ENCODE measurements at regions not wholly inside any gene's neighbourhood (a gene's known extent, or its start where the extent isn't known, plus 50 kb on each side); places are given as distances from the start of the nearest gene placed in this dataset.

GRCh38 chr19:14325134-14325533 lies 56.1 kb upstream of the ADGRE5 start (continued):
- TF ChIP-seq HMBOX1 (IDR thresholded peaks at IDR 0.05), result no peak
- TF ChIP-seq ZNF311 (CRISPR knock-in tag; IDR thresholded peaks at IDR 0.05), result no peak
- TF ChIP-seq BACH1 (tag; IDR thresholded peaks at IDR 0.05), result no peak
- no peak for TF ChIP-seq NR2F6 (CRISPR knock-in tag; IDR thresholded peaks at IDR 0.05)
- TF ChIP-seq NCOA1 (IDR thresholded peaks at IDR 0.05; ENCODE audit: low read depth), result no peak
- no peak for TF ChIP-seq POLR2A (conservative IDR thresholded peaks at IDR 0.05)
- no peak for TF ChIP-seq ZC3H8 (IDR thresholded peaks at IDR 0.05)
- TF ChIP-seq ZNF316 (IDR thresholded peaks at IDR 0.05), result no peak
- TF ChIP-seq UBTF (IDR thresholded peaks at IDR 0.05; ENCODE audit: borderline replicate concordance in 1 of 2, low read depth in 2 of 2, low read length in 2 of 2), result no peak
- no peak for TF ChIP-seq MAFK (IDR thresholded peaks at IDR 0.05; ENCODE audit: low read length)
- TF ChIP-seq PATZ1 (CRISPR knock-in tag; IDR thresholded peaks at IDR 0.05; ENCODE audit: borderline replicate concordance), result no peak

Measured in K562 (cell line).